ENCODE measurements at regions not wholly inside any gene's neighbourhood (a gene's known extent, or its start where the extent isn't known, plus 50 kb on each side); places are given as distances from the start of the nearest gene placed in this dataset.

DNA sequence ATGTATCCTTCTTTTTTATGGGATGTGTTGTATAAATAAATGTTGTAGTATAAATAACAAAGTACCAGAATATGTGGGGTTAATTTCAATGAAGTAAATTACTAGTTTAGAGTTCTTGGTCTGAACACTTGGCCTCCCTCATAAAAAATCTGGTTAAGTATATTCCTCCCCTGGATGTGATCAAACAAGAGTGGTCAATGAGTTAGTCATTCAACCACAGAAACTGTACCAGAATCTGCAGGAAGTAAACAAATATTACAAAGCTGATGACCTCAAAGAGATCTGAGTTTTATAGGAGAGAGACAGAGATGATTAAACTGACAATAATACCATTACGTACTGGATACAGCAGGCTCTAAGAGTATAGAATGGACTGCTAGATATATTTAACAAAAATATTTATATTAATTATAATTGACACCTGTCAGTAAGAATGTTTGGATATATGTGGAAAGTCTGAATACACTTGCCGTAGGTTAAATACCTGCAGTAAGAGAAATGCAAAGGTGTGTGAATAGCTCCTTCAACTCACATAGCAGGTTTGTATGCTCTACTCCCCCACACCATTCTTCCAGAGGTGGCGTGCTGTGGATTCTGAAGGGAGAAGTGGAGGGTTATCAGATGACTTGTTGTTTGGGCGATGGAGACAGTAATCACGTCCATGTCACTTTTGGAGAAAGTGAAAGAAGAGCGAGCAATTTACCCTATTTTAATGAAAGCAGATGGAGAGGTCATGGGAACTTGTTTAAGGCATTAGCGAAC lies 108.3 kb upstream of the LRATD1 start:
- TF ChIP-seq, protein P1, sequence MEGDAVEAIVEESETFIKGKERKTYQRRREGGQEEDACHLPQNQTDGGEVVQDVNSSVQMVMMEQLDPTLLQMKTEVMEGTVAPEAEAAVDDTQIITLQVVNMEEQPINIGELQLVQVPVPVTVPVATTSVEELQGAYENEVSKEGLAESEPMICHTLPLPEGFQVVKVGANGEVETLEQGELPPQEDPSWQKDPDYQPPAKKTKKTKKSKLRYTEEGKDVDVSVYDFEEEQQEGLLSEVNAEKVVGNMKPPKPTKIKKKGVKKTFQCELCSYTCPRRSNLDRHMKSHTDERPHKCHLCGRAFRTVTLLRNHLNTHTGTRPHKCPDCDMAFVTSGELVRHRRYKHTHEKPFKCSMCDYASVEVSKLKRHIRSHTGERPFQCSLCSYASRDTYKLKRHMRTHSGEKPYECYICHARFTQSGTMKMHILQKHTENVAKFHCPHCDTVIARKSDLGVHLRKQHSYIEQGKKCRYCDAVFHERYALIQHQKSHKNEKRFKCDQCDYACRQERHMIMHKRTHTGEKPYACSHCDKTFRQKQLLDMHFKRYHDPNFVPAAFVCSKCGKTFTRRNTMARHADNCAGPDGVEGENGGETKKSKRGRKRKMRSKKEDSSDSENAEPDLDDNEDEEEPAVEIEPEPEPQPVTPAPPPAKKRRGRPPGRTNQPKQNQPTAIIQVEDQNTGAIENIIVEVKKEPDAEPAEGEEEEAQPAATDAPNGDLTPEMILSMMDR (IDR thresholded peaks at IDR 0.05; ENCODE audit: borderline replicate concordance, control extremely low read depth, extremely low read depth, insufficient read depth, missing control alignments): no peak
- in situ Hi-C loops (cut with MboI; ENCODE audit: low sequenced_read_pairs, unreplicated experiment): no loop called here
- DNase-seq (ENCODE audit: low spot score): no peak

DNA sequence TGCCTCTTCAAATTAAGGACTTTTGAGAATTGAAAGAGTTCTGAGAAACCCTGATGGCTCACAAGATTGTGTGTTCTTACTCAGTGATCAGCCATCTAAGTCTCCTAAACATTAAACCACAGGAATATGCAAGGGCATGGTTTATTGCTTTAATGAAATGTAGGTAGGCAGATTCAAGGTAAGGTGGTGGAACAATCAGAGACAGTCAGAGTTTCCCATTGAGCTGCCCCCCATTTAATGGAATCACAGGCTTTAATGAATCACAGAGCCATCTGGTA lies 107.8 kb upstream of the LRATD1 start:
- in situ Hi-C loops (cut with MboI; ENCODE audit: low sequenced_read_pairs, unreplicated experiment): no loop called here
- TF ChIP-seq, protein P1 (IDR thresholded peaks at IDR 0.05; ENCODE audit: borderline replicate concordance, control extremely low read depth, extremely low read depth, insufficient read depth, missing control alignments): no peak
- DNase-seq (ENCODE audit: low spot score): no peak

DNA sequence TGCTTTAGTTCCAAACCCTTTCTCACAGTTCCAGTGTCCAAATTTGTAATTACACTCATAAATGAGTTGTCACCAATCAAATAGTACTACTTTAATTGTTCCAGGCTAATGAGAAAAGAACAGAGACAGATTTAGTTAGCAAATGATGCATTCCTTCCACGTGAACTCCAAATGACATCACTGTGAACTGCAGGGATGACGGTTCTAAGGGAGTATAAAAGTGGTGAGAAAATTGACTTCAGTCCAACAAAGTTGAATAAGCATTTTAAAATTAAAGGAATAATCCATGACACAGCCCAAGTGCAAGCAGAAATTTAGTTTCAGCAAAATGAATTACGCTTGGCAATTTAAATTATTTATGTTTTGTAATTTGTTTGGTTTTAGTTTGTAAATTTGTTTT lies 102.0 kb upstream of the LRATD1 start:
- in situ Hi-C loops (cut with MboI; ENCODE audit: low sequenced_read_pairs, unreplicated experiment): no loop called here
- TF ChIP-seq, protein P1 (IDR thresholded peaks at IDR 0.05; ENCODE audit: borderline replicate concordance, control extremely low read depth, extremely low read depth, insufficient read depth, missing control alignments): no peak
- no peak for DNase-seq (ENCODE audit: low spot score)

DNA sequence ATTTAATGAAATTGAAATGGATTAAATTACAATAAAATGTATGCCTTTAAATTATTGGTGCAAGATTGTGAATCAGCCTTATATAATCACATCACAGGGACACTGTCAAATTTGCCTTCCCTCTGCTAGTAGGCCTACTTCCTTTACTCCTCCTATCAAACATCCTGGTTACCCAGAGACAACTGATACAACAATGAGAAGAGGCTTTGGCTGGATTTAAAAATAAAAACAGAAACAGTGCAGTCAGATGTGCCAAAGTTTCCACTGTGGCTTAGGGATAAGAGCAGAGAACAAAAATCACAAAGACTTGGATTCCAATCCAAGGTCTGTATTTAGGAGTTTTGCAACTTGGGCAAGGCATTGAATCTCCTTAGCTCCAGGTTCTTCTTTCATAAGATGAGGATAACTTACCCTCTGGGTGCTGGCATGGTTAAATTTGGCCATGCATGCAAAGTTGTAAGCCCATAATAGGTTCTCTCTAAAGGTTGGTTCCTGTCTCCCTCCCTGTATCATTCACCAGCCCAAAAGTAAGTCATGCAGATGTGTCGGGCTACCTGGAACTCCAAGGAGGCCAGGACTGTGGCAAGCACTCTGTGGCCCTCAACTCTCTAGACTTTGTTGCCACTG lies 99.3 kb upstream of the LRATD1 start:
- in situ Hi-C loops (cut with MboI; ENCODE audit: low sequenced_read_pairs, unreplicated experiment): no loop called here
- DNase-seq (ENCODE audit: low spot score): no peak
- TF ChIP-seq, protein P1 (IDR thresholded peaks at IDR 0.05; ENCODE audit: borderline replicate concordance, control extremely low read depth, extremely low read depth, insufficient read depth, missing control alignments): no peak

DNA sequence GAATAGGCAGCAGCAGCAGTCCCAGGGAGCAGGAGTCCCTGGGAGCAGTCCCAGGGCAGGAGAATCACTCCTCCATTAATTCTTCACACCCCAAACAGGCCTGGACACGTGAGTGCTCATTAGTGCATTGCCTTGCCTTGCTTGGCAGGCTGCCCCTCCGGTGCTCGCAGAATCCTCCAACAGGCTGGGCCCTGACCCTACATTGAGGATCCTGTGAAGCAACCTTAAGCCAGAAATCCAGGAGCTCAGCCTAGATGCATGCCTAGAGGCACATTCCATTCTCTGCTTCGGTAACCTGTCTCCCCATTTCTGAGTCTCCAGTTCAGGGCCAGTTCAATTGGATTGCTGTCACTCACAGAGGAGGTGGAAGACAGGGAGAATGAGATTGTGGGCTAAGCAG lies 97.4 kb upstream of the LRATD1 start:
- in situ Hi-C loops (cut with MboI; ENCODE audit: low sequenced_read_pairs, unreplicated experiment): no loop called here
- no peak for DNase-seq (ENCODE audit: low spot score)
- TF ChIP-seq, protein P1 (IDR thresholded peaks at IDR 0.05; ENCODE audit: borderline replicate concordance, control extremely low read depth, extremely low read depth, insufficient read depth, missing control alignments): no peak

DNA sequence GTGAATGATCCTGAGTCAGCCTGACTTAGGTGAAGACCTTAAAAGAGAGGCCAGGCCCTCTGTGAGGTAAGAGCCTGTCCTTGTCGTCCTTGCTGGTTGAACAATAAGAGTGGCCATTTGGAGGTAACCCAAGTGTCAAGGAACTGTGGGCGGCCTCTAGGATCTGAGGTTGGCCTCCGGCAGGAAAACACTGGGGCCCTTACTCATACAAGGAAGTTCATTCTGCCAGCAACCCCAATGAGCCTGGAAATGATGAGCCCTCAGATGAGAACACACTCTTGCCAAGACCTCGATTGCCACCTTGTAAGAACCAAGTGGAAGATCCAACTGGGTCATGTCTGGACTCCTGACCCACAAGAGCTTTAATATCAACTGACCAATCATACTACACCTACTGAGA lies 95.5 kb upstream of the LRATD1 start:
- in situ Hi-C loops (cut with MboI; ENCODE audit: low sequenced_read_pairs, unreplicated experiment): no loop called here
- TF ChIP-seq, protein P1 (IDR thresholded peaks at IDR 0.05; ENCODE audit: borderline replicate concordance, control extremely low read depth, extremely low read depth, insufficient read depth, missing control alignments): no peak
- DNase-seq (ENCODE audit: low spot score): no peak
